ENCODE measurements at regions not wholly inside any gene's neighbourhood (a gene's known extent, or its start where the extent isn't known, plus 50 kb on each side); places are given as distances from the start of the nearest gene placed in this dataset.
"Not testable (repeated sequence)": the region's sequence is repeated elsewhere in the genome, so short reads cannot be mapped to it uniquely, and the experiment has no call there.

- no peaks in the 10 kb centered on the region for H3K9me3 ChIP-seq (ENCODE audit: low read depth)
- no peaks in the 10 kb centered on the region for H3K36me3 ChIP-seq
- H3K27me3 ChIP-seq: no peaks in the 10 kb centered on the region
- H3K4me1 ChIP-seq (ENCODE audit: low read depth): no peaks in the 10 kb centered on the region
- no peak overlapping the region for H3K4me3 ChIP-seq
- DNase-seq (ENCODE audit: low read depth in 1 of 2, low spot score in 1 of 2): no peak
- H3K27ac ChIP-seq: no peak overlapping the region
- TF ChIP-seq, protein P1, sequence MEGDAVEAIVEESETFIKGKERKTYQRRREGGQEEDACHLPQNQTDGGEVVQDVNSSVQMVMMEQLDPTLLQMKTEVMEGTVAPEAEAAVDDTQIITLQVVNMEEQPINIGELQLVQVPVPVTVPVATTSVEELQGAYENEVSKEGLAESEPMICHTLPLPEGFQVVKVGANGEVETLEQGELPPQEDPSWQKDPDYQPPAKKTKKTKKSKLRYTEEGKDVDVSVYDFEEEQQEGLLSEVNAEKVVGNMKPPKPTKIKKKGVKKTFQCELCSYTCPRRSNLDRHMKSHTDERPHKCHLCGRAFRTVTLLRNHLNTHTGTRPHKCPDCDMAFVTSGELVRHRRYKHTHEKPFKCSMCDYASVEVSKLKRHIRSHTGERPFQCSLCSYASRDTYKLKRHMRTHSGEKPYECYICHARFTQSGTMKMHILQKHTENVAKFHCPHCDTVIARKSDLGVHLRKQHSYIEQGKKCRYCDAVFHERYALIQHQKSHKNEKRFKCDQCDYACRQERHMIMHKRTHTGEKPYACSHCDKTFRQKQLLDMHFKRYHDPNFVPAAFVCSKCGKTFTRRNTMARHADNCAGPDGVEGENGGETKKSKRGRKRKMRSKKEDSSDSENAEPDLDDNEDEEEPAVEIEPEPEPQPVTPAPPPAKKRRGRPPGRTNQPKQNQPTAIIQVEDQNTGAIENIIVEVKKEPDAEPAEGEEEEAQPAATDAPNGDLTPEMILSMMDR (IDR thresholded peaks at IDR 0.05; ENCODE audit: low read depth, low read length): no peak
Observed at GRCh38 chr18:29849144-29849543, 1193.4 kb downstream of the DSC3 start.

DNA sequence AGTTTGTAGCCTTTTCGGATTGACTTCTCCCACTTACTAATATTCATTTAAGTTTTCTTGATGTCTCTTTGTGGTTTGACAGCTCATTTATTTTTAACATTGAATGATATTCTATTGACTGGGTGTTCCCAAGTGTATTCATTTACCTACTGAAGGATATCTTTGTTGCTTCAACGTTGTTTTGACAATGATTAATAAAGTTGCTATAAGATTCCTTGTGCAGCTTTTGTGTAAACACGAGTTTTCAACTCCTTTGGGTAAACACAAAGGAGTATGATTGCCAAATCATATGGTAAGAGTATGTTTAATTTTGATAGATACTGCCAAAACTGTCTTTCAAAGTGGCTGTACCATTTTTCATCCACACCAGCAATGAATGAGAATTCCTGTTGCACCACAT lies 1200.9 kb downstream of the DSC3 start:
- H3K27me3 ChIP-seq: no peaks in the 10 kb centered on the region
- H3K27ac ChIP-seq: no peak overlapping the region
- H3K4me3 ChIP-seq: no peak overlapping the region
- TF ChIP-seq, protein P1 (IDR thresholded peaks at IDR 0.05; ENCODE audit: low read depth, low read length): no peak
- DNase-seq (ENCODE audit: low read depth in 1 of 2, low spot score in 1 of 2): no peak
- no peaks in the 10 kb centered on the region for H3K9me3 ChIP-seq (ENCODE audit: low read depth)
- no peaks in the 10 kb centered on the region for H3K4me1 ChIP-seq (ENCODE audit: low read depth)
- H3K36me3 ChIP-seq: no peaks in the 10 kb centered on the region

GRCh38 chr18:29840089-29840488 lies 1202.5 kb downstream of the DSC3 start:
- Histone ChIP-seq H3K27me3 (no peaks in the 10 kb centered on the region), H3K9me3 (ENCODE audit: low read depth) (no peaks in the 10 kb centered on the region), H3K4me3 (no peak overlapping the region), H3K36me3 (no peaks in the 10 kb centered on the region), H3K4me1 (ENCODE audit: low read depth) (no peaks in the 10 kb centered on the region), H3K27ac (no peak overlapping the region)
- TF ChIP-seq, protein P1 (IDR thresholded peaks at IDR 0.05; ENCODE audit: low read depth, low read length): no peak
- DNase-seq (ENCODE audit: low read depth in 1 of 2, low spot score in 1 of 2): peak in 1 of 2 donors; percentile 63

DNA sequence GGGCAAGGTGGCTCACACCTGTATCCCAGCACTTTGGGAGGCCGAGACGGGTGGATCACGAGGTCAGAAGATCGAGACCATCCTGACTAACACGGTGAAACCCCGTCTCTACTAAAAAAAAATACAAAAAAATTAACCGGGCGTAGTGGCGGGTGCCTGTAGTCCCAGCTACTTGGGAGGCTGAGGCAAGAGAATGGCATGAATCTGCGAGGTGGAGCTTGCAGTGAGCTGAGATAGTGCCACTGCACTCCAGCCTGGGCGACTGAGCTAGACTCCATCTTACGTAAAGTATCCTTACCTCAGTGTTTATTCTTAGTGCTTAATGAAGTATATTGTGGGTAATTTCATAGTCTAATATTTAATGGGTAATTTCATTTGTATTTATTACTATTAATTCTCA lies 1203.6 kb downstream of the DSC3 start:
- H3K4me3 ChIP-seq; H3K4me1 ChIP-seq (ENCODE audit: low read depth); H3K27me3 ChIP-seq; H3K9me3 ChIP-seq (ENCODE audit: low read depth); H3K27ac ChIP-seq; H3K36me3 ChIP-seq; DNase-seq (ENCODE audit: low read depth in 1 of 2, low spot score in 1 of 2): not testable (repeated sequence)

- no peak overlapping the region for H3K27ac ChIP-seq
- TF ChIP-seq, protein P1 (IDR thresholded peaks at IDR 0.05; ENCODE audit: low read depth, low read length): no peak
- no peaks in the 10 kb centered on the region for H3K9me3 ChIP-seq (ENCODE audit: low read depth)
- no peak overlapping the region for H3K4me3 ChIP-seq
- no peaks in the 10 kb centered on the region for H3K36me3 ChIP-seq
- no peaks in the 10 kb centered on the region for H3K27me3 ChIP-seq
- DNase-seq (ENCODE audit: low read depth in 1 of 2, low spot score in 1 of 2): no peak
- no peaks in the 10 kb centered on the region for H3K4me1 ChIP-seq (ENCODE audit: low read depth)
Observed at GRCh38 chr18:29838556-29838955, 1204.0 kb downstream of the DSC3 start.

- no peaks in the 10 kb centered on the region for H3K4me1 ChIP-seq (ENCODE audit: low read depth)
- H3K9me3 ChIP-seq (ENCODE audit: low read depth): no peaks in the 10 kb centered on the region
- no peaks in the 10 kb centered on the region for H3K36me3 ChIP-seq
- H3K4me3 ChIP-seq: no peak overlapping the region
- no peak for DNase-seq (ENCODE audit: low read depth in 1 of 2, low spot score in 1 of 2)
- TF ChIP-seq, protein P1 (IDR thresholded peaks at IDR 0.05; ENCODE audit: low read depth, low read length): no peak
- no peak overlapping the region for H3K27ac ChIP-seq
- H3K27me3 ChIP-seq: no peaks in the 10 kb centered on the region
Observed at GRCh38 chr18:29823671-29824070, 1218.9 kb downstream of the DSC3 start.
